ENCODE measurements at regions not wholly inside any gene's neighbourhood (a gene's known extent, or its start where the extent isn't known, plus 50 kb on each side); places are given as distances from the start of the nearest gene placed in this dataset.

DNA sequence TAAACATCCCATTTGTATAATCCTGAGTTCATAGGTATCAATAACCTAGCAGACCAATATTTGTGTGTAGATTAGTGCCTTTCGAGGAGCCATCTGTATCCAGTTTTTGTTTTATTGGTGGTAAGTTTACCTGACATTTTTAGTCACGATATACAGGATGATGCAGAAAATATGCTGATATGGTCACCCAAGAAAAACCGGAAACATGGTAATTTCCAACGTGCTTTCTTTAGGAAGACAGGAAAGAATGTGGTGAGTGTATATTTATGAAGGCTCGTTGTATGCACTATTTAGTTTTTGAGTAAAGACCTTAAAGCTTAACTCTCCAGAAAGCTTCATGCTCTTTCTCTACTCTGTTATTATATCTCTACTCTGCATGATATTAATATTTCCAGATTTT, 180.2 kb upstream of the PHACTR1 start:
- Histone ChIP-seq H3K79me2 (ENCODE audit: control insufficient read depth in 1 of 2, insufficient read depth in 2 of 2, low read length in 2 of 2) (no peaks in the 10 kb centered on the region), H2AK5ac (ENCODE audit: low read depth, low read length) (no peak overlapping the region), H3K23me2 (ENCODE audit: low read depth, low read length) (no peaks in the 10 kb centered on the region), H3K27me3 (replicated peaks in 1 of 4; ENCODE audit: control insufficient read depth in 3 of 4, extremely low read depth in 1 of 4, insufficient read depth in 3 of 4, low read length in 3 of 4) (no peaks in the 10 kb centered on the region), H3K36me3 (ENCODE audit: control insufficient read depth in 2 of 4, insufficient read depth in 4 of 4, low read length in 3 of 4) (no peaks in the 10 kb centered on the region), H2AFZ (ENCODE audit: low read length) (no peak overlapping the region), H2BK20ac (ENCODE audit: low read length) (no peak overlapping the region), H3K9me3 (ENCODE audit: insufficient read depth in 2 of 2, low read depth in 1 of 2, low read length in 1 of 2) (no peaks in the 10 kb centered on the region), H4K20me1 (replicated peaks in 1 of 2; ENCODE audit: control insufficient read depth in 1 of 2, insufficient read depth in 2 of 2, low read length in 2 of 2) (no peaks in the 10 kb centered on the region), H3K56ac (replicated peaks; ENCODE audit: insufficient read length, low read depth, low read length) (no peak overlapping the region), H3K27ac (ENCODE audit: low read depth, low read length) (no peak overlapping the region), H3K4me1 (replicated peaks in 1 of 4; ENCODE audit: control insufficient read depth in 3 of 4, insufficient read depth in 4 of 4, low read length in 3 of 4) (no peaks in the 10 kb centered on the region), H3K4me2 (ENCODE audit: insufficient read depth in 1 of 2, low read depth in 2 of 2, low read length in 2 of 2) (no peak overlapping the region), H2BK5ac (ENCODE audit: low read depth, low read length) (no peak overlapping the region), H2BK15ac (ENCODE audit: low read length) (no peak overlapping the region), H3K9ac (replicated peaks in 1 of 4; ENCODE audit: extremely low read depth in 1 of 4, low read depth in 3 of 4, low read length in 3 of 4) (no peak overlapping the region), H2BK120ac (replicated peaks; ENCODE audit: low read depth, low read length) (no peak overlapping the region), H3K4ac (replicated peaks; ENCODE audit: insufficient read length, low read depth, low read length) (no peak overlapping the region), H4K5ac (ENCODE audit: insufficient read length, low read depth, low read length) (no peak overlapping the region), H3K18ac (ENCODE audit: extremely low read depth, low read length) (no peak overlapping the region), H3K14ac (ENCODE audit: insufficient read length) (no peak overlapping the region), H4K8ac (ENCODE audit: extremely low read depth, insufficient read depth, low read length) (no peak overlapping the region), H3K79me1 (ENCODE audit: low read depth, low read length) (no peaks in the 10 kb centered on the region), H3K4me3 (ENCODE audit: extremely low read depth in 1 of 4, insufficient read depth in 2 of 4, low read depth in 3 of 4, low read length in 4 of 4) (no peak overlapping the region), H3K23ac (ENCODE audit: insufficient read length) (no peak overlapping the region), H4K91ac (replicated peaks; ENCODE audit: insufficient read length, low read length) (no peak overlapping the region), H2BK12ac (ENCODE audit: low read depth, low read length) (no peak overlapping the region)
- DNase-seq (ENCODE audit: low read depth in 1 of 2, low spot score in 2 of 2), result no peak
- no peak for TF ChIP-seq CHD1 (IDR thresholded peaks at IDR 0.05; ENCODE audit: low read depth, low read length)
- TF ChIP-seq NRF1 (IDR thresholded peaks at IDR 0.05; ENCODE audit: low read depth, low read length), result no peak
- TF ChIP-seq GTF2F1 (IDR thresholded peaks at IDR 0.05; ENCODE audit: borderline replicate concordance, low read depth, low read length), result no peak
- TF ChIP-seq, protein P1, sequence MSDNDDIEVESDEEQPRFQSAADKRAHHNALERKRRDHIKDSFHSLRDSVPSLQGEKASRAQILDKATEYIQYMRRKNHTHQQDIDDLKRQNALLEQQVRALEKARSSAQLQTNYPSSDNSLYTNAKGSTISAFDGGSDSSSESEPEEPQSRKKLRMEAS (IDR thresholded peaks at IDR 0.05), result no peak
- TF ChIP-seq MAFK (IDR thresholded peaks at IDR 0.05; ENCODE audit: low read depth, low read length), result no peak
- TF ChIP-seq SIRT6 (IDR thresholded peaks at IDR 0.05; ENCODE audit: low read length), result no peak
- CTCF ChIA-PET (ENCODE audit: partially characterized antibody), result interaction anchor here (0.5 to 1.3 kb wide), 4 partner anchors 10 to 66 kb away, joined by 3 to 4 read pairs (median 3); no protein-coding TSS in a partner anchor
- WGBS, 2 experiments (ENCODE audit: extremely low coverage in 1 of 2, insufficient coverage in 1 of 2, insufficient read length in 1 of 2, insufficient replicate concordance in 2 of 2, low coverage in 1 of 2, low lambda C conversion rate in 2 of 2, missing lambda C conversion rate in 1 of 2), result 89% methylated on average over 5 of the region's 5 CpGs; no CpG with 5 or more reads in 1 of the 2 experiments
- POLR2A ChIA-PET (ENCODE audit: partially characterized antibody), result no interaction called here
- FAIRE-seq, result no peak

All from H1 (cell line).